K562 (cell line): ENCODE measurements at regions not wholly inside any gene's neighbourhood (a gene's known extent, or its start where the extent isn't known, plus 50 kb on each side); places are given as distances from the start of the nearest gene placed in this dataset.

ENCODE experiments used
- ATAC-seq: fragments of 200-7000 bp; cut with Tn5 transposase; 3 replicates; pipeline ENCODE4 v1.9.1; 2020; ENCODE audit warnings: moderate library complexity
- BruUV-seq: library from RNA; stranded (reverse); fragments of 400-500 nt; replicated peaks from 2 replicates; lab custom pipeline; 2021; lab: Mats Ljungman, UMichigan
- CTCF ChIA-PET: fragments of 300-600 bp; formaldehyde crosslinking; extraction: SDS; loops from one replicate; lab custom pipeline; 2021; ENCODE audit warnings: low intra/inter-chr PET ratio; lab: Yijun Ruan, JAX
- POLR2A ChIA-PET: fragments of 300-600, 350-650 bp; sonication (Branson Sonifier 250); formaldehyde crosslinking; extraction: SDS; loops from one replicate; lab custom pipeline; 2021; ENCODE audit warnings: antibody characterized with exemption, inconsistent platforms; lab: Yijun Ruan, JAX
- DNase-seq, 4 experiments: peaks; one replicate each; pipeline versions ENCODE4 v3.0.0 to v3.0.0-alpha.2; 2011 to 2018; ENCODE audit warnings: low spot score in 3 of 4, mixed read lengths in 3 of 4; ENCODE audit errors: extremely low read depth in 1 of 4
- FAIRE-seq: peaks from 2 replicates; lab custom pipeline; 2011; peaks lifted over from hg19 to GRCh38; lab: Jason Lieb, UNC
- H2AFZ ChIP-seq: 2 replicates; pipeline ENCODE4 v1.6.0; 2011; ENCODE audit warnings: low read depth, low read length, control low read depth, inconsistent platforms
- H3K27ac ChIP-seq: fragments of 200-600 bp; 3 replicates; pipeline ENCODE4 v1.8.0; 2011; ENCODE audit warnings: low read depth, mild to moderate bottlenecking, control low read depth, inconsistent platforms, low read length, moderate library complexity, mixed read lengths; ENCODE audit errors: extremely low read depth
- H3K27me3 ChIP-seq, 2 experiments: fragments of 300-600 bp in 1 of 2; 2 replicates in 1 of 2; 3 replicates in 1 of 2; pipeline versions ENCODE4 v1.6.0 to v1.8.0; 2011; ENCODE audit warnings: inconsistent platforms in 2 of 2, low read length in 2 of 2, mild to moderate bottlenecking in 1 of 2, mixed read lengths in 1 of 2, moderate library complexity in 1 of 2; ENCODE audit not compliant: control insufficient read depth in 2 of 2, insufficient read depth in 2 of 2
- H3K36me3 ChIP-seq: fragments of 300-600 bp; 3 replicates; pipeline ENCODE4 v1.8.0; 2011; ENCODE audit warnings: mild to moderate bottlenecking, low read length, inconsistent platforms; ENCODE audit not compliant: control insufficient read depth, insufficient read depth
- H3K4me1 ChIP-seq, 2 experiments: fragments of 200-600 bp in 1 of 2; replicated peaks in 1 of 2; 2 replicates in 1 of 2; 3 replicates in 1 of 2; pipeline versions ENCODE4 v1.5.1 to v1.8.0; 2011; ENCODE audit warnings: inconsistent platforms in 2 of 2, low read length in 2 of 2, mild to moderate bottlenecking in 1 of 2, mixed read lengths in 1 of 2, moderate library complexity in 1 of 2; ENCODE audit not compliant: control insufficient read depth in 2 of 2, insufficient read depth in 2 of 2
- H3K4me2 ChIP-seq: 2 replicates; pipeline ENCODE4 v1.6.1; 2011; ENCODE audit warnings: low read length, control low read depth, inconsistent platforms, mixed read lengths; ENCODE audit not compliant: insufficient read depth
- H3K4me3 ChIP-seq: fragments of 200-600 bp; sonication (generic), shearing (Covaris generic); 2 replicates; pipeline ENCODE4 v1.5.1; 2016; ENCODE audit warnings: control low read depth, inconsistent platforms
- H3K79me2 ChIP-seq: fragments of 200-600 bp; 3 replicates; pipeline ENCODE4 v1.8.0; 2011; ENCODE audit warnings: low read length, inconsistent platforms; ENCODE audit not compliant: control insufficient read depth, insufficient read depth
- H3K9ac ChIP-seq, 2 experiments: 2 replicates each; pipeline versions ENCODE4 v1.6.0 to v1.6.1; 2011; ENCODE audit warnings: low read depth in 2 of 2, low read length in 2 of 2, control low read depth in 1 of 2, inconsistent platforms in 1 of 2, mild to moderate bottlenecking in 1 of 2, mixed read lengths in 1 of 2; ENCODE audit not compliant: insufficient read depth in 1 of 2
- H3K9me1 ChIP-seq: one replicate; pipeline ENCODE4 v1.6.0; 2011; ENCODE audit warnings: inconsistent platforms, mild to moderate bottlenecking, low read length, moderate library complexity; ENCODE audit not compliant: control insufficient read depth, insufficient read depth
- H3K9me3 ChIP-seq: replicated peaks from 2 replicates; pipeline ENCODE4 v1.5.1; 2011; ENCODE audit warnings: low read depth, low read length, inconsistent platforms; ENCODE audit not compliant: control insufficient read depth, insufficient read depth
- H4K20me1 ChIP-seq: replicated peaks from 2 replicates; pipeline ENCODE4 v1.6.1; 2011; ENCODE audit warnings: low read length, inconsistent platforms, mixed read lengths; ENCODE audit not compliant: control insufficient read depth, insufficient read depth
- ATF1 ChIP-seq, 2 experiments: fragments of 450-650 bp in 1 of 2; IDR thresholded peaks; 2 replicates each; pipeline ENCODE4 v1.6.1; 2016; ENCODE audit warnings: missing compliant biosample characterization in 1 of 2, missing genetic modification characterization in 1 of 2
- BCL6 ChIP-seq: fragments of 250-450 bp; sonication (Bioruptor Pico); IDR thresholded peaks from 2 replicates; pipeline ENCODE4 v1.4.0; 2020
- CHD4 ChIP-seq: fragments of 200-600 bp; sonication (generic); IDR thresholded peaks from 3 replicates; pipeline ENCODE4 v1.6.1; 2012; ENCODE audit warnings: low read depth, mild to moderate bottlenecking, mixed read lengths, low read length, inconsistent platforms; ENCODE audit not compliant: insufficient read depth, insufficient replicate concordance, poor library complexity, severe bottlenecking
- CTBP1 ChIP-seq: fragments of 450-650 bp; IDR thresholded peaks from 2 replicates; pipeline ENCODE4 v1.6.1; 2016; ENCODE audit warnings: borderline replicate concordance
- FOXK1 ChIP-seq: sonication (generic); formaldehyde crosslinking; IDR thresholded peaks from 2 replicates; pipeline ENCODE4 v1.8.0; 2022; ENCODE audit warnings: missing genetic modification reagents, mild to moderate bottlenecking, borderline replicate concordance
- ILK ChIP-seq: fragments of 450-650 bp; IDR thresholded peaks from 2 replicates; pipeline ENCODE4 v1.6.1; 2016; ENCODE audit warnings: missing genetic modification characterization, low read depth, mild to moderate bottlenecking, missing compliant biosample characterization, moderate library complexity, borderline replicate concordance
- KAT8 ChIP-seq: fragments of 450-650 bp; IDR thresholded peaks from 2 replicates; pipeline ENCODE4 v1.6.1; 2016; ENCODE audit warnings: low read depth, mild to moderate bottlenecking
- LCOR ChIP-seq: sonication (generic); formaldehyde crosslinking; IDR thresholded peaks from 2 replicates; pipeline ENCODE4 v1.8.0; 2022; ENCODE audit warnings: mild to moderate bottlenecking, missing genetic modification reagents
- RBM22 ChIP-seq: fragments of 200-400 bp; formaldehyde crosslinking; IDR thresholded peaks from 2 replicates; pipeline ENCODE4 v1.6.1; 2018; ENCODE audit warnings: low read length, low read depth; ENCODE audit not compliant: poor library complexity, severe bottlenecking
- SIN3B ChIP-seq: fragments of 450-650 bp; IDR thresholded peaks from 2 replicates; pipeline ENCODE4 v1.6.1; 2017; ENCODE audit warnings: low read depth, mild to moderate bottlenecking, moderate library complexity
- U2AF1 ChIP-seq: fragments of 200-400 bp; formaldehyde crosslinking; optimal IDR thresholded peaks from 2 replicates; pipeline ENCODE3; 2017; ENCODE audit warnings: mild to moderate bottlenecking, low read depth, low read length, moderate library complexity
- ZNF707 ChIP-seq: fragments of 250-450 bp; sonication (Bioruptor Pico); conservative IDR thresholded peaks from 2 replicates; pipeline ENCODE4 v1.8.0; 2022; ENCODE audit warnings: inconsistent platforms, mild to moderate bottlenecking, moderate library complexity
- WGBS: fragments of 100-300 bp; shearing (Covaris generic); methylation state at CpG from one replicate; pipeline ENCODE4 v1.1.6; 2016; ENCODE audit warnings: low coverage, mixed read lengths; ENCODE audit not compliant: insufficient coverage; ENCODE audit errors: missing lambda C conversion rate; 5-methylcytosine and 5-hydroxymethylcytosine counted together
- in situ Hi-C: fragments of 300-500 bp; cut with MboI; formaldehyde crosslinking; loops from 4 replicates; pipeline ENCODE4 v1.15.0; 2018; ENCODE audit warnings: inconsistent platforms, mixed read lengths
- intact Hi-C: fragments of 100-400 bp; cut with micrococcal nuclease; formaldehyde crosslinking; loops from 2 replicates; pipeline ENCODE4 v1.14.2; 2022

GRCh38 chr22:49507607-49508292, 319.9 kb downstream of the BRD1 start (continued):
- TF ChIP-seq ZNF707 (no peak), FOXK1 (CRISPR knock-in tag) (no peak)

- ATAC-seq (no peak), DNase-seq (no peak), FAIRE-seq (no peak)
- peaks cover 13% of the 10 kb centered on the region for H4K20me1 ChIP-seq
- H2AFZ ChIP-seq: no peak overlapping the region
- peaks cover 11% of the 10 kb centered on the region for H3K36me3 ChIP-seq
- TF ChIP-seq SIN3B (no peak), BCL6 (CRISPR knock-in tag) (no peak), LCOR (CRISPR knock-in tag) (no peak), KAT8 (no peak), RBM22 (no peak), U2AF1 (no peak), CHD4 (no peak), ILK (tag) (no peak), CTBP1 (no peak), ATF1 (CRISPR knock-in tag; IDR thresholded peaks at IDR 0.05) (no peak), ATF1 (tag; IDR thresholded peaks at IDR 0.05) (no peak)
- ChIA-PET CTCF (no interaction called here), POLR2A (interaction anchor here (0.6 kb wide), 1 partner anchor 47 kb away, joined by 3 read pairs; no protein-coding TSS in a partner anchor)
- in situ Hi-C loops: no loop called here
- BruUV-seq: no TSS peak
- WGBS: 77% methylated on average over 5 of the region's 6 CpGs
- no peaks in the 10 kb centered on the region; the same call in 1 of the 2 replicates for H3K9me3 ChIP-seq
- no peaks in the 10 kb centered on the region for H3K27me3 ChIP-seq
- H3K27ac ChIP-seq: no peak overlapping the region
- no peaks in the 10 kb centered on the region; a peak in 3 of 5 replicates for H3K4me1 ChIP-seq
- peaks cover 14% of the 10 kb centered on the region for H3K79me2 ChIP-seq
- H3K9ac ChIP-seq: no peak overlapping the region
- intact Hi-C loops: no loop called here
- H3K4me3 ChIP-seq: no peak overlapping the region
- peaks cover 2% of the 10 kb centered on the region for H3K9me1 ChIP-seq
- H3K4me2 ChIP-seq: no peak overlapping the region
Observed at GRCh38 chr22:49506010-49506400, 321.7 kb downstream of the BRD1 start.
